ENCODE measurements at regions not wholly inside any gene's neighbourhood (a gene's known extent, or its start where the extent isn't known, plus 50 kb on each side); places are given as distances from the start of the nearest gene placed in this dataset.

- Histone ChIP-seq H3K27me3 (ENCODE audit: control insufficient read depth in 1 of 2, insufficient read depth in 2 of 2, low read length in 2 of 2) (peaks cover 13 to 31% of the 10 kb centered on the region in 2 experiments), H3K36me3 (ENCODE audit: insufficient read depth, low read length) (no peaks in the 10 kb centered on the region), H3K9me3 (ENCODE audit: control insufficient read depth in 1 of 2, insufficient read depth in 1 of 2, low read length in 2 of 2) (peaks cover 6 to 28% of the 10 kb centered on the region in 2 experiments), H3K27ac (ENCODE audit: low read depth in 1 of 2, low read length in 2 of 2) (no peak overlapping the region), H3K4me1 (ENCODE audit: insufficient read depth, low read length) (no peaks in the 10 kb centered on the region), H3K4me3 (ENCODE audit: low read length) (no peak overlapping the region)
- Mint-ChIP-seq H3K27me3 (peaks cover 47% of the 10 kb centered on the region), H3K4me3 (no peak overlapping the region), H3K4me1 (ENCODE audit: low read depth) (no peaks in the 10 kb centered on the region), H3K36me3 (ENCODE audit: low read depth) (peaks cover 6% of the 10 kb centered on the region), H3K27ac (no peak overlapping the region), H3K9me3 (peaks cover 30% of the 10 kb centered on the region)
- intact Hi-C loops (cut with DNase I, micrococcal nuclease): no loop called here
- TF ChIP-seq, protein P1, sequence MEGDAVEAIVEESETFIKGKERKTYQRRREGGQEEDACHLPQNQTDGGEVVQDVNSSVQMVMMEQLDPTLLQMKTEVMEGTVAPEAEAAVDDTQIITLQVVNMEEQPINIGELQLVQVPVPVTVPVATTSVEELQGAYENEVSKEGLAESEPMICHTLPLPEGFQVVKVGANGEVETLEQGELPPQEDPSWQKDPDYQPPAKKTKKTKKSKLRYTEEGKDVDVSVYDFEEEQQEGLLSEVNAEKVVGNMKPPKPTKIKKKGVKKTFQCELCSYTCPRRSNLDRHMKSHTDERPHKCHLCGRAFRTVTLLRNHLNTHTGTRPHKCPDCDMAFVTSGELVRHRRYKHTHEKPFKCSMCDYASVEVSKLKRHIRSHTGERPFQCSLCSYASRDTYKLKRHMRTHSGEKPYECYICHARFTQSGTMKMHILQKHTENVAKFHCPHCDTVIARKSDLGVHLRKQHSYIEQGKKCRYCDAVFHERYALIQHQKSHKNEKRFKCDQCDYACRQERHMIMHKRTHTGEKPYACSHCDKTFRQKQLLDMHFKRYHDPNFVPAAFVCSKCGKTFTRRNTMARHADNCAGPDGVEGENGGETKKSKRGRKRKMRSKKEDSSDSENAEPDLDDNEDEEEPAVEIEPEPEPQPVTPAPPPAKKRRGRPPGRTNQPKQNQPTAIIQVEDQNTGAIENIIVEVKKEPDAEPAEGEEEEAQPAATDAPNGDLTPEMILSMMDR (IDR thresholded peaks at IDR 0.05): no peak
- ATAC-seq (ENCODE audit: poor library complexity) (no peak), DNase-seq (no peak)
- ChIA-PET POLR2A (no interaction called here), CTCF (no interaction called here)
Observed at GRCh38 chr21:8990326-8991087, 1530.9 kb upstream of the TPTE start.

GRCh38 chr21:8991088-8991907, 1530.1 kb upstream of the TPTE start:
- no peaks in the 10 kb centered on the region for H3K4me1 Mint-ChIP-seq (ENCODE audit: low read depth)
- peaks cover 47% of the 10 kb centered on the region for H3K27me3 Mint-ChIP-seq
- H3K4me3 ChIP-seq (ENCODE audit: low read length): no peak overlapping the region
- H3K36me3 ChIP-seq (ENCODE audit: insufficient read depth, low read length): no peaks in the 10 kb centered on the region
- CTCF ChIA-PET: no interaction called here
- peaks cover 6% of the 10 kb centered on the region for H3K36me3 Mint-ChIP-seq (ENCODE audit: low read depth)
- ATAC-seq (ENCODE audit: poor library complexity) (no peak), DNase-seq (no peak)
- peaks cover 13 to 31% of the 10 kb centered on the region in 2 experiments for H3K27me3 ChIP-seq (ENCODE audit: control insufficient read depth in 1 of 2, insufficient read depth in 2 of 2, low read length in 2 of 2)
- no peaks in the 10 kb centered on the region for H3K4me1 ChIP-seq (ENCODE audit: insufficient read depth, low read length)
- H3K4me3 Mint-ChIP-seq: no peak overlapping the region
- POLR2A ChIA-PET: no interaction called here
- H3K27ac ChIP-seq (ENCODE audit: low read depth in 1 of 2, low read length in 2 of 2): no peak overlapping the region
- intact Hi-C loops (cut with DNase I, micrococcal nuclease): no loop called here
- TF ChIP-seq, protein P1 (IDR thresholded peaks at IDR 0.05): no peak
- peaks cover 6 to 33% of the 10 kb centered on the region in 2 experiments for H3K9me3 ChIP-seq (ENCODE audit: control insufficient read depth in 1 of 2, insufficient read depth in 1 of 2, low read length in 2 of 2)
- no peak overlapping the region for H3K27ac Mint-ChIP-seq
- H3K9me3 Mint-ChIP-seq: peaks cover 30% of the 10 kb centered on the region

DNA sequence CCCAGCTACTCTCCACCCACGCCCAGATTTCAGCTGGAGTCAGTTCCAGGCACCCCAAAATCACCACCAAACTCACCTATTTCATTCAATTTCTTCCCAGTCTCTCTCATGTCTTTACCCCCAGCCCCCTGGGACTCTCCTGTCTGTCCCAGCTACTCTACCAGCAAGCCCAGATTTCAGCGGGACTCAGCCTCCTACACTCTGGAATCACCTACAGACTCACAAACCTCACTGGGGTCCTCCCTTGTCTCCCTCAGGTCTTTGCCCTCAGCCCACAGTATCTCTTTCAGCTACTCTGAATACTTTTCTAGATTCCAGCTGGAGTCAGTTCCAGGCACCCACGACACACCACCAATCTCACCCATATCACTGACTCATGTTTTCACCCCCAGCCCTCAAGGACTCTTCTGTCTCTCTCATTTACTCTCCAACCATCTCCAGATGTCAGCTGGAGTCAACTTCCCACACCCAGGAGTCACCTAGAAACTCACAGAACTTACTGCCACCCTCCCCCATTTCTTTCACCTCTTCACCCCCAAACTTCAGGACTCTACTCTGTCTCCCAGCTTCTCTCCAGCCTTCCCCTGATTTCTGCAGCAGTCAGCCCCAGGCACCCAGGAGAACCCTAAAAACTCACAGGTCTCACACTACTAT, 1529.3 kb upstream of the TPTE start:
- CTCF ChIA-PET: no interaction called here

More for the DNA sequence above, 1529.3 kb upstream of the TPTE start:
- no peaks in the 10 kb centered on the region for H3K4me1 Mint-ChIP-seq (ENCODE audit: low read depth)
- intact Hi-C loops (cut with DNase I, micrococcal nuclease): no loop called here
- ATAC-seq (ENCODE audit: poor library complexity) (no peak), DNase-seq (no peak)
- Histone ChIP-seq H3K4me1 (ENCODE audit: insufficient read depth, low read length) (no peaks in the 10 kb centered on the region), H3K27me3 (ENCODE audit: control insufficient read depth in 1 of 2, insufficient read depth in 2 of 2, low read length in 2 of 2) (peaks cover 13 to 31% of the 10 kb centered on the region in 2 experiments), H3K36me3 (ENCODE audit: insufficient read depth, low read length) (no peaks in the 10 kb centered on the region), H3K4me3 (ENCODE audit: low read length) (no peak overlapping the region), H3K9me3 (ENCODE audit: control insufficient read depth in 1 of 2, insufficient read depth in 1 of 2, low read length in 2 of 2) (peaks cover 6 to 33% of the 10 kb centered on the region in 2 experiments), H3K27ac (ENCODE audit: low read depth in 1 of 2, low read length in 2 of 2) (no peak overlapping the region)
- peaks cover 47% of the 10 kb centered on the region for H3K27me3 Mint-ChIP-seq
- TF ChIP-seq, protein P1 (IDR thresholded peaks at IDR 0.05): no peak
- POLR2A ChIA-PET: no interaction called here
- H3K4me3 Mint-ChIP-seq: no peak overlapping the region
- H3K9me3 Mint-ChIP-seq: peaks cover 30% of the 10 kb centered on the region
- H3K36me3 Mint-ChIP-seq (ENCODE audit: low read depth): peaks cover 6% of the 10 kb centered on the region
- H3K27ac Mint-ChIP-seq: no peak overlapping the region
